SH-SY5Y (cell line): ENCODE measurements at regions not wholly inside any gene's neighbourhood (a gene's known extent, or its start where the extent isn't known, plus 50 kb on each side); places are given as distances from the start of the nearest gene placed in this dataset.

Source experiments
- GATA2 ChIP-seq: IDR thresholded peaks from 2 replicates; pipeline ENCODE4 v1.6.1; 2011; ENCODE audit warnings: mild to moderate bottlenecking, low read depth, low read length
- GATA3 ChIP-seq: IDR thresholded peaks from 2 replicates; pipeline ENCODE4 v1.6.1; 2011; ENCODE audit warnings: low read depth, mild to moderate bottlenecking, low read length, moderate library complexity

- no peak for TF ChIP-seq GATA2
- TF ChIP-seq GATA3, result no peak
These were observed 82.6 kb upstream of the GAS1 start for GRCh38 chr9:87029905-87030304.

- no peak for TF ChIP-seq GATA2
- no peak for TF ChIP-seq GATA3
These were observed 87.5 kb upstream of the GAS1 start for GRCh38 chr9:87034841-87035240.

GRCh38 chr9:87035879-87036278 is 88.6 kb upstream of the GAS1 start:
- TF ChIP-seq GATA3, result no peak
- no peak for TF ChIP-seq GATA2

GRCh38 chr9:87036506-87036905 is 89.2 kb upstream of the GAS1 start:
- TF ChIP-seq GATA3 (no peak), GATA2 (no peak)

GRCh38 chr9:87039809-87040392 is 92.6 kb upstream of the GAS1 start:
- TF ChIP-seq GATA2 (no peak), GATA3 (no peak)

GRCh38 chr9:87040410-87041009 is 93.2 kb upstream of the GAS1 start:
- TF ChIP-seq GATA2 (no peak), GATA3 (no peak)

- no peak for TF ChIP-seq GATA2
- TF ChIP-seq GATA3, result no peak
These were observed 107.8 kb upstream of the GAS1 start for GRCh38 chr9:87054999-87055686.

- no peak for TF ChIP-seq GATA3
These were observed 112.5 kb upstream of the GAS1 start for GRCh38 chr9:87059772-87060171.

GRCh38 chr9:87062746-87063145 is 115.4 kb upstream of the GAS1 start:
- no peak for TF ChIP-seq GATA2
- TF ChIP-seq GATA3, result no peak

- no peak for TF ChIP-seq GATA3
- TF ChIP-seq GATA2, result no peak
These were observed 115.9 kb upstream of the GAS1 start for GRCh38 chr9:87063246-87063645.

- TF ChIP-seq GATA3 (no peak), GATA2 (no peak)
These were observed 116.6 kb upstream of the GAS1 start for GRCh38 chr9:87063871-87064270.

- TF ChIP-seq GATA3 (no peak), GATA2 (no peak)
These were observed 117.0 kb upstream of the GAS1 start for GRCh38 chr9:87064311-87064710.

GRCh38 chr9:87065981-87066380 is 118.7 kb upstream of the GAS1 start:
- TF ChIP-seq GATA2 (no peak), GATA3 (no peak)

- TF ChIP-seq GATA2, result no peak
- TF ChIP-seq GATA3, result no peak
These were observed 120.1 kb upstream of the GAS1 start for GRCh38 chr9:87067426-87067825.

GRCh38 chr9:87068177-87068840 is 121.0 kb upstream of the GAS1 start:
- no peak for TF ChIP-seq GATA2
- no peak for TF ChIP-seq GATA3

- TF ChIP-seq GATA3, result no peak
- TF ChIP-seq GATA2, result no peak
These were observed 122.4 kb upstream of the GAS1 start for GRCh38 chr9:87069690-87070089.

GRCh38 chr9:87070336-87070735 is 123.0 kb upstream of the GAS1 start:
- TF ChIP-seq GATA2 (no peak), GATA3 (no peak)
